ENCODE measurements at regions not wholly inside any gene's neighbourhood (a gene's known extent, or its start where the extent isn't known, plus 50 kb on each side); places are given as distances from the start of the nearest gene placed in this dataset.

DNA sequence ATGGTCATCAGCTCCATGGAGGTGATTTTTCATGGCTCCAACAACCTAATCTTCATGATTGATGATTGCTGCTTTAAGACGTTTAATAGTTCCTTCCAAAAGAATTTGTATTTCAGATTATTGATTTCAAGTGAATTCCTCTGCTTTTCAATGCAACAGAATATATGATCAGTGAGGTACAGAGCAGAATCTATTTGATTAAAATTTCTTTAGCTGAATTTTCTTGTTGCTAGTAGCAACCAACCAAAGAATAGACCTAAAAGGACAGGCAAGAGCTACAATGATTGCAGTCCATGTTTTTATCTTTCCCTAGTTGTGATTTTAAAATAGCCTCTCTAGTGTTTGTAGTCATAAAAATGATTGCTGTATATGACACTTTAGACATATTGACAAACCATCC lies 76.8 kb upstream of the SCEL start:
- TF ChIP-seq, protein P1, sequence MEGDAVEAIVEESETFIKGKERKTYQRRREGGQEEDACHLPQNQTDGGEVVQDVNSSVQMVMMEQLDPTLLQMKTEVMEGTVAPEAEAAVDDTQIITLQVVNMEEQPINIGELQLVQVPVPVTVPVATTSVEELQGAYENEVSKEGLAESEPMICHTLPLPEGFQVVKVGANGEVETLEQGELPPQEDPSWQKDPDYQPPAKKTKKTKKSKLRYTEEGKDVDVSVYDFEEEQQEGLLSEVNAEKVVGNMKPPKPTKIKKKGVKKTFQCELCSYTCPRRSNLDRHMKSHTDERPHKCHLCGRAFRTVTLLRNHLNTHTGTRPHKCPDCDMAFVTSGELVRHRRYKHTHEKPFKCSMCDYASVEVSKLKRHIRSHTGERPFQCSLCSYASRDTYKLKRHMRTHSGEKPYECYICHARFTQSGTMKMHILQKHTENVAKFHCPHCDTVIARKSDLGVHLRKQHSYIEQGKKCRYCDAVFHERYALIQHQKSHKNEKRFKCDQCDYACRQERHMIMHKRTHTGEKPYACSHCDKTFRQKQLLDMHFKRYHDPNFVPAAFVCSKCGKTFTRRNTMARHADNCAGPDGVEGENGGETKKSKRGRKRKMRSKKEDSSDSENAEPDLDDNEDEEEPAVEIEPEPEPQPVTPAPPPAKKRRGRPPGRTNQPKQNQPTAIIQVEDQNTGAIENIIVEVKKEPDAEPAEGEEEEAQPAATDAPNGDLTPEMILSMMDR (IDR thresholded peaks at IDR 0.05) = no peak
- TF ChIP-seq POLR2A (IDR thresholded peaks at IDR 0.05) = no peak

Measured in body of pancreas (tissue), 4 donors.